ENCODE measurements at regions not wholly inside any gene's neighbourhood (a gene's known extent, or its start where the extent isn't known, plus 50 kb on each side); places are given as distances from the start of the nearest gene placed in this dataset.

DNA sequence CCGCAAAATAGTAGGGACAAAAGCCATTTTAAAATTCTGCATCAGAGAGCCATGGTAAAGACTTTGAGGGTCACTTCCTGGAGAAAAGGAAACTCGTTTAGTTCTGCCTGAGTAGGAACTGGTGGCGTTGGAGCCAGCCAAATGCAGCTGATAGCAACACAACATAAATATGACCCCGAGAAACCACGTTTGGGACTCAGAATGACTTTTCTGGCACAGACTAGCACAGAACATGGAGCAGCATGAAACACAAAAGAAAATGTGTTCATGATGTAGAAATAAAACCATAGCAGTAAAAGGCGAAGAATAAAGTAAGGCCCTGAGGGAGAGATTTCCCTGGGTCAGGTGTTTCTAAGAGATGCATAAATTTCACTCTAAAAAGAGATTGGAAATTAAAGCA lies 149.2 kb upstream of the KLHL29 start:
- no peak for DNase-seq (ENCODE audit: low read depth in 1 of 2, low spot score in 1 of 2)
- no peak for TF ChIP-seq JUND (IDR thresholded peaks at IDR 0.05; ENCODE audit: low read depth)
- in situ Hi-C loops (cut with HindIII; ENCODE audit: low pct_unique_long_range_greater_than_20kb, low sequenced_read_pairs), result no loop called here

DNA sequence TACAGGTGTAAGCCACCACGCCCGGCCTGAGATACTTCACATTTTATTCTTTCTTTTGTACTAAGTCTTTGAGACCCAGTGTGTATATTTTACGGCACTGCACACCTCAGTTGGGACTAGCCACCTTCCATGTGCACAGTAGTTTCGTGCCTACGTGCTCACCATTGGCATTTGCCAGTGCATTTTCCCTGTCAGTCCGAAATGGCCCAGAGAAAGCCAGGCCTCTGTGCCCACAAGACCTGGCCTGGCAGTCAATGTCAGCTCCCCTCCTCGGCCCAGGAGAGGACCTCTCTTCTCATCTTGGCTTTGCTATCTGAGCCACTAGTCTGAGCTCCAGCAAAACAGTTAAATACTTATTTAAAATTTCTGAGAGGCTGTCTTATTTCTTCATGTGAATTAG lies 147.8 kb upstream of the KLHL29 start:
- TF ChIP-seq JUND (IDR thresholded peaks at IDR 0.05; ENCODE audit: low read depth), result no peak
- in situ Hi-C loops (cut with HindIII; ENCODE audit: low pct_unique_long_range_greater_than_20kb, low sequenced_read_pairs), result no loop called here
- DNase-seq (ENCODE audit: low read depth in 1 of 2, low spot score in 1 of 2), result no peak

DNA sequence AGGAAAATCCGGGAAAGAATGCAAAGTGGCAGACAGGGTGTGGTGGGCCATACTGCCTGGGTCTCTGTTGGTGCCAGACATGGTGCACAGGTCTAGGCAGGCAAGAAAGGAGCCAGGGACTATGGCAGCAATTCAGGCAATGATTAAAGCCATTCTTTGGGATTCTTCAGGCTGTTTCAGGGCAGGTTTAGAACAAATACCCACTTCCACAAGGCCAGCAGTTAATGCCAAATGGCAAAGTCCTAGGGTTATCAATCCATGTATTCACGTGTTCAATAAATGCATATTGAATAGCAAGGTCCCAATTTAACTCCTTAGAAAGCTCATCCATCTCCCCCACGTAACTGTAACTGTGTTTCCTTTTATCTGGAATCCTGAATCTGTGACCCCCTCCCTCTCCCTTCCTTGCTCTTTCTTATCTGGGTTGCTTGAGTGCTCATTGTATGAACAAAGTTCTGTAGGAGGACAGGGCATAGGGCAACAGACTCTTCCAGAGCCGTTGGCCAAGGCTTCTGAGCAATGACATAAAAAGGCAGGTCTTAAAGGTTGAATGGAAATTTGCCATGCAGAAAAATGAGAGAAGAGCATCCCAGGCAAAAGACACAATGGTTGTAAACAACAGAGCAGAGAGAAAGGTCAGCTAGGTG lies 146.8 kb upstream of the KLHL29 start:
- in situ Hi-C loops (cut with HindIII; ENCODE audit: low pct_unique_long_range_greater_than_20kb, low sequenced_read_pairs), result no loop called here
- TF ChIP-seq JUND (IDR thresholded peaks at IDR 0.05; ENCODE audit: low read depth), result no peak

DNA sequence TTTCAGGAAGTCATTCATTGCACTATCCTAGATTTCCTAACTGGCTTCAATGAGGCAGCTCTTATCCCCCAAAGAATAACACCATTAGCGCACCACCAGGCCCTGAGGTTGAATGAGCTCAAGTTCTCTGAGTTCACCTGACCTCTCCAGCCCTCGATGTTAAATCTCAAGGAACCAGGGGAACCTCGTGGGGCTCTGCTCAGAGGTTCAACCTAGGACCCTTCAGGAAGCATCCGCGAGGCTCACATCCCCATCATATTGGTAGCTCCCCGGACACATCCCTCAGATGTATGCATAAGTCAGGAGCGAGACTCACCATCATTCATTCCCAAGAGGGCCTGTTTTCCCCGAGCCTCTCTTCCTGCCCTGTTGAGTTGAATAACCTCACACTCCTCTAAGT lies 145.6 kb upstream of the KLHL29 start:
- in situ Hi-C loops (cut with HindIII; ENCODE audit: low pct_unique_long_range_greater_than_20kb, low sequenced_read_pairs), result no loop called here
- no peak for TF ChIP-seq JUND (IDR thresholded peaks at IDR 0.05; ENCODE audit: low read depth)

More for the DNA sequence above, 146.8 kb upstream of the KLHL29 start:
- no peak for DNase-seq (ENCODE audit: low read depth in 1 of 2, low spot score in 1 of 2)

DNA sequence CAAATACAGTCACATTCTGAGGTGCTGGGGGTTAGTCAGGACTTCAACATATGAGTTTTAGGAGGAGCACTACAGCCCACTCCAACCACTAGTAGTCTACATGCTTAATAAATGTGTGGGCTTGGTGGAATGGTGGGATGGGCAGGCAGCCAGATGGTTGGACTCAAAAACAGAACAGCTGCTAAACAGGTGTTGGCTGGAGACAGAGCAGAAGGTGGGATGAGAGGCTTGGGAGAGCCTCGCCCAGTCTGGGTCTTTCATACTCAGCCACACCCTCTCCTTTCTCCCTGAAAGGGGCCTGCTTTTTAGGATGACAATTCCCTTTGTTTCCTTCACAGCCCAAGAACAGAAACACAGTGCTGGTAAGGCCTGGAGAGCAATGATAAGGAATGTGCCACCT lies 143.9 kb upstream of the KLHL29 start:
- no peak for TF ChIP-seq JUND (IDR thresholded peaks at IDR 0.05; ENCODE audit: low read depth)
- no peak for DNase-seq (ENCODE audit: low read depth in 1 of 2, low spot score in 1 of 2)
- in situ Hi-C loops (cut with HindIII; ENCODE audit: low pct_unique_long_range_greater_than_20kb, low sequenced_read_pairs), result no loop called here

More for the DNA sequence above, 145.6 kb upstream of the KLHL29 start:
- DNase-seq (ENCODE audit: low read depth in 1 of 2, low spot score in 1 of 2), result no peak

DNA sequence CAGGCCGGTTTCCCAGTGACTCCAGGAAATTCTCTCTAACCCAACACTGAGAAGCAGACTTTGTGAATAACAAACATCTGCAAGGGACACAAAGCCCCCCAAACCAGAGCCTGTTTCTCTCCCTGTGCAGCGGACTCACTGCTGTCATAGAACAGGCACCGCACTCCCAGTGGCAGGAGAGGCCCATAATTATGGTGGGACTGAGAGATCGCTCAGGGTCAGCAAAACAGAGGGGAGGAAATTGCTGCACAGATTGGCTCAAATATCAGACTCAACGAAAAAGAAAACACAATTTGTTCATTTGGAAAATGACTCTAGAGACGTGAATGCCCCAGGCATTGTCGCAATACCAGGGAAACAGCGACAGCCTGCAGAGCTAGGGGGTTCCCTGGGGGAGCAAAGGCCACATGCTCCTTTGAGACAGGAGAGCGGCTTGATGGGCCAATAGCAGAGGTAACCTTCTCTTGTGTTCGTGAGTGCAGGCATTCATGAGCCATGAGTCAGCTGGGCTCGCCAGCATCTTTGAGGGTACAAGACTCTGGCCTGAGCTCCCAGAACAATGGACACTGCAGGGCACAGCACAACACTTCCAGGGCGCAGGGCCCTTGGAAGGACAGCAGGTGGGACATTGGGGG lies 143.3 kb upstream of the KLHL29 start:
- in situ Hi-C loops (cut with HindIII; ENCODE audit: low pct_unique_long_range_greater_than_20kb, low sequenced_read_pairs), result no loop called here
- no peak for TF ChIP-seq JUND (IDR thresholded peaks at IDR 0.05; ENCODE audit: low read depth)

DNA sequence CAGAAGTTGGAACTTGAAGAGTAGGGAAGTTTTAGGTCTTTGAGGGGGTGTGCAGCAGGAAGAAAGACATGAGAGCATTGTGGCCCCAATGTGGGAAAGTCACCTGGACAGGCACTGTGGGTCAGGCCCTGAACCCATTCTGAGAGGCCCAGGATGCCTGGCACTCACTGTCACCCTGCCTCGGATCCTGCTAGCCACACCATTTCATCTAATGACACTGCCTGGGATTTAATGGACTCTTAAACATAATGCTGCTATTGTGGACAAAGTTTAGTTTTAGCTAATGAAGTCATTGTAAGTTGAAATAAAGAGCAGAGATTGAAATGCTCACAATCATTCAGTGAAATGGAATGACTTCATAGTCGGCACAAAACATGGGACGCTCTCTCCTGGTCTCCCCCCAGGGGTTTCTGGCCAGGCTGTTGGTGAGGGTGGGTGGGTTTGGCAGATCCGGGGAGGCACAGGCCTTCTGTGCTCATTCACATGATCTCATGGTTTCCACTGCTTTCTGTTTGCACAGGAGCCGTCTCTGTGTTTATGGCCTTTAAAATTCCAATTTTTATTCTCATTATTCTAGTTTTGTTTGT lies 141.8 kb upstream of the KLHL29 start:
- in situ Hi-C loops (cut with HindIII; ENCODE audit: low pct_unique_long_range_greater_than_20kb, low sequenced_read_pairs), result no loop called here
- DNase-seq (ENCODE audit: low read depth in 1 of 2, low spot score in 1 of 2), result no peak
- TF ChIP-seq JUND (IDR thresholded peaks at IDR 0.05; ENCODE audit: low read depth), result no peak

More for the DNA sequence above, 143.3 kb upstream of the KLHL29 start:
- DNase-seq (ENCODE audit: low read depth in 1 of 2, low spot score in 1 of 2), result no peak

DNA sequence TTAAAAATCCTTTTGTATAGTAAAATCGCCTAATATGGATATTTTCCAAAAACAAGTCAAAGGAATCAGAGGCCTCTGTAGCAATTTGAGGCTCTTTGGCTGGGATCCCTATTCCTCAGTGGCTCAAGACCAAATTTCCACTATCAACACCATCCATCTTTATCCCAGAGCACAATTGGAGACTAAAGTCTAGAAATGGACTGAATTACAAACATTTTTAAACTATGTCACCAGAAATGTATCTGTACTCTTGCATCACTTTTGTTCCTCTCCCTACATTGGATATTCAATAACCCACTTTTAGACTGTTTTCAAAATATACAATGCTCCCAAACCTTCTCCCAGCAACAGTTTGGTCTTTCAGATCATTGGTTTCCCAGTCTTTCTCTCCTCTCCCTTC lies 140.4 kb upstream of the KLHL29 start:
- DNase-seq (ENCODE audit: low read depth in 1 of 2, low spot score in 1 of 2), result no peak
- in situ Hi-C loops (cut with HindIII; ENCODE audit: low pct_unique_long_range_greater_than_20kb, low sequenced_read_pairs), result no loop called here
- no peak for TF ChIP-seq JUND (IDR thresholded peaks at IDR 0.05; ENCODE audit: low read depth)

DNA sequence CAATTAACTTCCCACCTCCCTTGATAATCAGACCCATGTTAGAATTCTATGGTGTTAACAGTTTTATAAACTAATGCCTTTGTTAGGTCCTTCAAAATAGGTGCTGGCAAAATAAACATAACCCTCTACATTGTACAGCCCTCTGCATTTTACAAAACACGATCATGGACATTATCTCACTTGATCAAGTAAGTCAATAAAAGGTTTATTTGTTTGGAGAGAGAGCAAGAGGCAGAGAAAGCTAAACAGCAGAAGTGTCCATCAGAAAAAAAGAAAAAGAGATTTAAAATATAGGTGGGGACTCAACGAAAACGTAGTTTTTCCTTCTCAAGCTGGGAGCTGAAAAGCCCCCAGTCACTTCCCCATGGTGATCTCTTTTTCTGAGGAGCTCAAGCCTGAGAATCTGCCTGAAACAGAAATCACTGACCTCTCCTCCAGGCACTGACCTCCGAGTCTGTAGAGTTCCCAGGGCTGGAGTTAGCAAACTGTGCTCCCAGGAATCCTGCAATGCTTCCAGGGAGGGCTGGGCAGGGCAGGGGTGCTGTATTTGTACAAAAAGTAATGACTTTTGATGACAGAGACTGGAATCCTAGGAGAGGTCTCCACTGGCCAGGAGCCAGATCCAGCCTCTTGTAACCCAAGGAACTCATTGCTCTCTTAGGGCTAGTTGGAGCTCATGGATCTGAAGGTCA lies 137.8 kb upstream of the KLHL29 start:
- no peak for TF ChIP-seq JUND (IDR thresholded peaks at IDR 0.05; ENCODE audit: low read depth)
- in situ Hi-C loops (cut with HindIII; ENCODE audit: low pct_unique_long_range_greater_than_20kb, low sequenced_read_pairs), result no loop called here
- DNase-seq (ENCODE audit: low read depth in 1 of 2, low spot score in 1 of 2), result no peak

DNA sequence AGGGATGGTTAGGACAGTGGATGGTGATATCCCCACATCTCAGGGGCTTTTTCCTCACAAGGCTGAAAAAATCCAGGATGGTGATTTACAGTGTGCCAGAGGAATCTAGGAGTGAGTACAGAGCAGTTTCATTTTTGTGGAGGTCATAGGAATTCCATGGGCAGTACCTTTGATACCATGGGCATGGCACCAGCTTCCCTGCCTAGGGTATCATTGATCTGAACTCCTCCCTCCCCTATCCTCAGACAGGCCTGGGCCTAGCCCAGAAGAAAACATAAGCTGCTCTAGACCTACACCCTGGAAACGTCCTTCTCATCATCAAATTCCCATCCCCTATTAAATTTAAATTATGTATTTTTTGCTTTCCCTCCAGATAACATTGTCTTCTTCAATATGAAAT lies 136.3 kb upstream of the KLHL29 start:
- in situ Hi-C loops (cut with HindIII; ENCODE audit: low pct_unique_long_range_greater_than_20kb, low sequenced_read_pairs), result no loop called here
- no peak for DNase-seq (ENCODE audit: low read depth in 1 of 2, low spot score in 1 of 2)
- TF ChIP-seq JUND (IDR thresholded peaks at IDR 0.05; ENCODE audit: low read depth), result no peak

DNA sequence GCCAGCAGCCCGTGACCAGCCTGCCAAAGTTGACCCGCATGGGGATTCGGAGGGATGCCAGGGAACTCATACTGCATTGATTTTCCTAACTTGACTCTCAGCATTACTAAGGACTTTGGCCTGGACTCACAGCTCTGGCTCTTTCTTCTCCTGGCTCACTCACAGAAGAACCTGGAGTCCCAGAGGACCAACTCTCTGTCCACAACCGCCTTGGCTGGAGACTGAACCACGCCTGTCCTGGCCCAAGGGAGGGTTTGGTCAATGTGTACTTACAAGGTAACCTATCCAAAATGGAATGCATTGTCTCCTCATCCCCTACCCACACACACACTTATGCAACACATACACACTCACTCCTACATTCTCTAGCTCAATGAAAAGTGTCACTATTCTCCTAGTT lies 135.6 kb upstream of the KLHL29 start:
- in situ Hi-C loops (cut with HindIII; ENCODE audit: low pct_unique_long_range_greater_than_20kb, low sequenced_read_pairs), result no loop called here
- TF ChIP-seq JUND (IDR thresholded peaks at IDR 0.05; ENCODE audit: low read depth), result no peak
- DNase-seq (ENCODE audit: low read depth in 1 of 2, low spot score in 1 of 2), result no peak

DNA sequence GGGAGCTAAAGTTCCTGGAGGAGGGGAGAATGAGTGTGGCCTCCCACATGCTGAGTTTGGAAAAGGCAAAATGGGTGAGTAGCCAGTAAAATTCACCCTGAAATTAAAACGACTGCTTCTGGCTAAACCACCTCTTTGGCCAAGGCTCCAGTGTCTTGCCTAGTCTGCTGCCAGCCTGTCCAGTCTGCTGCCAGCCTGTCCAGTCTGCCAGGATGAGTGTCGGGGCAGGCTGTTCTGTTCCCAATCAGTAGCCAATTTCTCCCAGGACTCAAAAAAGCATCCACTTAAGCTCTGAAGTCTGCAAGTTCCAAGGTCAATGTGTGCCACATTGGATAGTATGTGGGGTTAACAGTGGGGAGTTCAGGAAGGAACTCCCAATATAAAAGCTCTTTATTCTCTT lies 134.6 kb upstream of the KLHL29 start:
- TF ChIP-seq JUND (IDR thresholded peaks at IDR 0.05; ENCODE audit: low read depth), result no peak
- no peak for DNase-seq (ENCODE audit: low read depth in 1 of 2, low spot score in 1 of 2)
- in situ Hi-C loops (cut with HindIII; ENCODE audit: low pct_unique_long_range_greater_than_20kb, low sequenced_read_pairs), result no loop called here

DNA sequence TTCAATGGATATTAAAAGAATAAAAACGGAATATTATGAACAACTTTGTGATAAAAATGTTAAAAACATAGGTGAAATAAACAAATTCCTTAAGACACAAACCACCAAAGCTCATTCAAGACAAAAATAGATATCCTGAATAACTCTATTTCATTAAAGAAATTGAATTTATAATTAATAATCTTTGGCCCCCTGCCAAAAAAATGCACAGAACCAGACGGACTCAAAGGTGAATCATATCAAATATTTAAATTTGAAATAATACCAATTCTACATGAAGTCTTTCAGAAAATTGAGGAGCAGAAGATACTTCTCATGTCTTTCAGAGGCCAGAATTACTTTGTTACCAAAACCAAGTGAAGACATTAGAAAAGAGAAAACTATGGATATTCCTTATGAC lies 128.3 kb upstream of the KLHL29 start:
- no peak for TF ChIP-seq JUND (IDR thresholded peaks at IDR 0.05; ENCODE audit: low read depth)
- no peak for DNase-seq (ENCODE audit: low read depth in 1 of 2, low spot score in 1 of 2)
- in situ Hi-C loops (cut with HindIII; ENCODE audit: low pct_unique_long_range_greater_than_20kb, low sequenced_read_pairs), result no loop called here
